ENCODE measurements at regions not wholly inside any gene's neighbourhood (a gene's known extent, or its start where the extent isn't known, plus 50 kb on each side); places are given as distances from the start of the nearest gene placed in this dataset.

DNA sequence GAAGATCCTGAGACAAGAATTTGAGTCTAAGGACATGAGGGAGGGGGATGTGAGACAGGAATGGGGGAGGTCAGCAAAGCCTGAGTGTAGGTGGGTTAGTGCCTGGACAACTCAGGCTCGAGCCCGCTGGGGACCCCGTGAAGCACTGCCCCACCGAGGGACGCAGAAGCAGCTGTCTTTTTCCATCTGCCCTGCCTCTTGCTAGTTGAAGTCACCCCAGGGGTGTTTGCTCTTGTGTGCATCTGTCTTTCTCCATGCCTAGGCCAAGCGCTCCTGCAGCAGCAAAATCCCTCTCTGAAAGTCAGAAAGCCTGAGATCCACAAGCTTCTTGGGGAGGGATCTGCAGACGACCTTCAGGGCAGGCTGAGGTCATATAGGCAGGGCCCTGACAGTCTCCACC is 79.0 kb upstream of the CELF2 start:
- DNase-seq, result no peak

DNA sequence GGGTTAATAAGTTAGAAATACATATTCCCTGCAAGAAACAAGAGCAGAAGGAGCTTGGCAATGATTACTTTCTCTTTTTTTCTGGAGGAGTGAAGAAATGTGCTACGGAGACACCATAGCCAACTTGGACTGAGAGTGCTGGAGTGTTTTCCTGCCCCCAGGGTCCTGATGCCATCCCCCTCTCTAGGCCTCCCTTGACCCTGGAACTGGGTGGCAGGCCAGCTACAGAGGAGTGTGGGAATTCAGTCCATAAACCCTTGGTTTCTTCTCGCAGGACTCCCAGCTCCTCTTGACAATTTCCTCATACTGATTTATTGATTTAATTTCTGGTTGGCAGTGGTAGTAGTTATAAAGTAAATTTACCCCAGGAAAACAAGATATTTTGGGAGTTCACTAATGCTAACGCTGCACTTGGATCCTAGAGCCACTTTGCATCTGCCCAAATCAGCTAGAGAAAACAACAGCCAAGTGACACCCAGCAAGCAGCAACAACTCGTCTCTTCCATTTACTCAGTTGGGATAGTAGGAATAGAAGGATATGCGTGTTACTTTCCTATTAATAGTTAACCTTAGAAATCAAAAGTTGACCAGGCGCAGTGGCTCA is 76.4 kb upstream of the CELF2 start:
- no peak for DNase-seq

GRCh38 chr10:10942441-10942840 is 75.2 kb upstream of the CELF2 start:
- DNase-seq, result no peak

DNA sequence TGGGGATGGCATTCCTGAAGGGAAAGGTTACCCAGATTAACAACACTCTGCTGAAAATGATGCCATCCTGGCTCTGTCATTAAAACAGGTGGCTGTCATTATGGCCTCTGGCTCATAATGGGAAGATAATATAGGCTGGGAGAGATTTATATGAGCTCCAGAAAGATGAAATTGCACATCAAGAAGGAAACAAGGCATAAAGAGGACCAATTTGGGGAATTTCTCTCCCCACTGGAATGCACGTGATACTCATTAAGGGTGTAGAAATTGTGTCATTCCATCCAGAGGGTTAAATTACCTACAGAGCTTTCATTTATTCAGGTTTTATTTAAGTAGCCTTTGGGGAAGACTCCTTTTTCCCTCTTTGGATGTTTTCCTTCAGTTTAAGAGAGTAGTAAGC is 71.6 kb upstream of the CELF2 start:
- DNase-seq, result no peak

- DNase-seq, result no peak
Observed at GRCh38 chr10:10946801-10947200, 70.9 kb upstream of the CELF2 start.

DNA sequence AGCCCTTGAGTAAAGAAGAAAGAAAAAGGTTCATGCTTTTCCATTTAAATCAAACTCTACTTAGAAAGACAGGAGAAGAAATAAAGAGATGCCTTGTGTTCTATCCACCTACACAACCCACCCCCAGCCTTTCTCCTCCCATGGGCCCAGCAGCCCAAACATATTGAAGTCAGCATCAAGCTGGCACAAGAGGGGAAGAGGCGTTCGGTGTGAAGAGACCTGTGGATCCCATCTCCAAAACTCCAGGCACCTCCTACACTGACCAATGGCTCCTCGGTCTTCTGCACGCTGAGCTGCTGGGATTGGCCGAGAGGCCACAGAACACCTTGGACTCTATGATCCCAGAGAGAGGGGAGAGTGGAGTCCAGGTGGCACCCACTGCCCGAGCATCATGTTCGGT is 66.0 kb upstream of the CELF2 start:
- no peak for DNase-seq

- no peak for DNase-seq
Observed at GRCh38 chr10:10952800-10953199, 64.9 kb upstream of the CELF2 start.

DNA sequence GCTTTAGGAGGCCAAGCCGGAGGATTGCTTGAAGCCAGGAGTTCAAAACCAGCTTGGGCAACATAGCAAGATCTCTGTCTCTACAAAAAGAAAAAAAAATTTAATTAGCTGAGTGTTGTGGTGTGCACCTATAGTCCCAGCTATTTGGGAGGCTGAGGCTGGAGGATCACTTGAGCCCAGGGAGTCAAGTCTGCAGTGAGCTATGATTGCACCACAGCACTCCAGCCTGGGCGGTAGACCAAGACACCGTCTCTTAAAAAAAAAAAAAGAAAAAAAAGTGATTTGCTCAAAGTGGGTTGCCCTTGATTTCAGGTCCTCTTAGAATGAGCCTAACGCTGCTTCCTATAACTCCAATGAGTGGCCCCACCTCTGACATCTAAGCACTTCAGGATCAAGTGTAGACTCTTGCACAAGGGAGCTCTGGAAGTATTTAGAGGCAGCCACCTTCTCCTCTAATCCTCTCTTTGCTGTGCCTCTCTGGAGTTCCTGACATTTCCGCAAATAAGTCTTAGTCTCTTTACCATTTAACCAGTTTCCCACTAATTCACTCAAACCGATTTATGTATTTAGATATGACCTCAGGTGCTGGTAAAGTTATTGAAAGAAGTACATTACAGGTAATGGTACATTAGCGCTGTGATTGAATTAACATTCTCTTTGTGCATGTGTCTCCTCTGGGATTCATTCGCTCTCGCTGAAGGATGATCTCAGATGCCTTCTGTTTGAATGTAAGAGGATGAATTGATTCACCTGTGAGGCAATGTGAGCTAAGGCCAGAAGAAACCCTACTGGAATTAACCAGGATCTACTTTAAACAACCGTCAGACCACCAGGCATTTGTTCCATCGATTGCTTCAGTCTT is 60.8 kb upstream of the CELF2 start:
- no peak for DNase-seq

GRCh38 chr10:10958041-10958440 is 59.6 kb upstream of the CELF2 start:
- no peak for DNase-seq

DNA sequence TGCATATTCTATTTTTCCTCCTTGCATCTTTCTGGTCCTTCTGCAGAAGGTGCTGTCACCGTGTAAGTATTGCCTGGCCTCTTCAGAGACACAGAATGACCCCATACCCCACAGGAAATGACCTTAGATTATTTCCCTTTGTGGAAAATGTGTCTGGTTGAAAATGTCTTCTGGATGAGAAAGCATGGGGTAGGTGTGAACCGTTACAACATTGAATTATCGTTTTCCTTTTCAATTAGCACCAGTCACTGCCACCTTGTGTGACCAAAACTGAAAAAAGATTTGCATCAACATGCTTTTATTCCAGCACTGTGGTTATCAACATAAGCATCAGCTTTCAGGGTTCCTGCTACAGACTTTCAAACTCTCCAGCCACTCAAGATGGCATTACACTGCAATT is 58.0 kb upstream of the CELF2 start:
- no peak for DNase-seq

GRCh38 chr10:10960534-10960933 is 57.1 kb upstream of the CELF2 start:
- DNase-seq, result no peak

DNA sequence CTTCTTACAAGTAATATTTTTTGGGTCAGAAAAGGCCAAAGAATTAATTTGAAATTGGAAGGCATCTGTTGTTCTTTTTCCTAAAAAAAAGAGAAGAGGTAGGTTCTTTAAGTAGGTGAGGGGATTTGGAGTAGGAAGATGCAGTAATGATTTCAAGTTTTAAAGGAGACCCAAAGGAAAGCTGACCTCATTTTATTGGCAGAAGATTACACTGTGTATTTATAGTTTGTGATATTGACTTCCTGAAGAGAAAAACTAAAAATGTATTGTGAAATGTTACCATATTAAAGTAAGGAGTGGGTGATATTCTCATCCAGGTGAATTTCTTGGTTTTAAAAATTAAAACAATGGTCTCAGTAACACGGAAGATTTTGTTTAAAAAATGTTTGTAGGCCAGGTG is 56.6 kb upstream of the CELF2 start:
- DNase-seq, result no peak

DNA sequence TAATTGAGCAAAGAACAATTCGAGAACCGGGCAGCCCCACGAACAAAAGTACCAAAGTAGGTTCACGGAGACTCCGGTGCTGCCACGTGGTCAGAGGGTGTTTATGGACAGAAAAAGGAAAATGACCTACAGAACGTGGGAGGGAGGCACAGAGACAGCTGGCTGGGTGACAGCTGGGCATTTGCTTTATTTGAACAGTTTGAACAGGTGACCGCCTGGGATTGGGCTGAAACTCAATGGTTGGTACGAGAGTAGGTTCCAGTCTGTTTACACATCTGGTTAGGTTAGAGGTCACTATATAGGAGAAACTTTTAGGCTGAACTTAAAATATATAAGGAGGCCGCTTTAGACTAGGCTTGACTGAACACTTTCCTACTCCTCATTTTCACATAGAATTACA is 50.6 kb upstream of the CELF2 start:
- no peak for DNase-seq

DNA sequence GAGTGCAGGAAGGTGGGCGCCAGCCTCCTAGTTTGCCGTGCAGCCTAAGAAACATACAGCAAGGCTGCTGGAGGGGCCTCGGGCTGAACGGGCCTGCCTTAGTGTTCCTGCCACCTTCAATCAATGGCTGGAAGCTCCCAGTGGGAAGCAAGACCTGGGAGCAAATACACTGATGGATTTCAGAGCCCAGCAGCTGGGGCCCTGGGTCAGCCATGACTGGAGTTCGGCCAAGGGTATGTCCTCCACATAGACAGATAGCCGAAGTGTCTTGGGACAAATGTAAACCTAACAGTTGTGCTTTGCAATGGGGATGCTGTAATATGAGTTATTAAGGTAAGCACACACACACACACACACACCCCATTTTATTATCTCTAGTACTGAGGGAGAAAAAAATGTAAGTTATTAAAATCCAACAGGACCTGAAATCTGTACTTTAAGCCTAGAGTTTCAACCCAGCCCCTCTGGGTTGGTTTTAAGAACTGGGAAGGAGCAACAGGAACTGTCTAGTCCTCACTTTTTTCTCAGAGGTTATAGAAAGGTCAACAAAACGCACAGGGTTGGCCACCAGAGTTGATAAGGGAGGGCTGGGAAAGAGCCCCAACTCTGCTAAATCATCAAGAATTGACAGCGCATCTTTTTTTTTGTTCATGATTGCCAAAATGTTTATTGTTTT is 50.0 kb upstream of the CELF2 start:
- no peak for DNase-seq
